ENCODE measurements at regions not wholly inside any gene's neighbourhood (a gene's known extent, or its start where the extent isn't known, plus 50 kb on each side); places are given as distances from the start of the nearest gene placed in this dataset.

GRCh38 chr3:106029954-106030626 is 161.3 kb upstream of the CBLB start:
- no peak overlapping the region for H3K27ac ChIP-seq
- ATAC-seq, result no peak
- H3K36me3 ChIP-seq (replicated peaks in 1 of 2; ENCODE audit: insufficient read depth in 1 of 2, low read depth in 2 of 2), result no peaks in the 10 kb centered on the region
- peaks cover 3% of the 10 kb centered on the region for H3K4me1 ChIP-seq
- intact Hi-C loops (cut with DNase I), result no loop called here
- WGBS, 2 donors, result 67 to 77% methylated on average over 4 of the region's 4 CpGs
- no peaks in the 10 kb centered on the region for H3K9me3 ChIP-seq
- no peak for TF ChIP-seq CTCF (IDR thresholded peaks at IDR 0.05)
- no peak overlapping the region for H3K4me3 ChIP-seq
- DNase-seq, result no peak
- no peaks in the 10 kb centered on the region for H3K27me3 ChIP-seq

- ATAC-seq, result no peak
Observed at GRCh38 chr3:106030627-106030963, 161.8 kb upstream of the CBLB start.

GRCh38 chr3:106032479-106032878 is 163.7 kb upstream of the CBLB start:
- ATAC-seq, result no peak
- Histone ChIP-seq H3K4me1 (no peaks in the 10 kb centered on the region), H3K27me3 (no peaks in the 10 kb centered on the region), H3K9me3 (no peaks in the 10 kb centered on the region), H3K36me3 (replicated peaks in 1 of 2; ENCODE audit: insufficient read depth in 1 of 2, low read depth in 2 of 2) (no peaks in the 10 kb centered on the region), H3K27ac (no peak overlapping the region), H3K4me3 (no peak overlapping the region)
- intact Hi-C loops (cut with DNase I), result no loop called here
- no peak for TF ChIP-seq CTCF (IDR thresholded peaks at IDR 0.05)
- no peak for TF ChIP-seq POLR2A (IDR thresholded peaks at IDR 0.05)
- WGBS, 2 donors, result 82 to 85% methylated on average over 2 of the region's 2 CpGs
- no peak for DNase-seq

More at GRCh38 chr3:106030627-106030963, 161.8 kb upstream of the CBLB start:
- Histone ChIP-seq H3K27ac (no peak overlapping the region), H3K9me3 (no peaks in the 10 kb centered on the region), H3K4me1 (no peaks in the 10 kb centered on the region), H3K36me3 (replicated peaks in 1 of 2; ENCODE audit: insufficient read depth in 1 of 2, low read depth in 2 of 2) (no peaks in the 10 kb centered on the region), H3K27me3 (no peaks in the 10 kb centered on the region), H3K4me3 (no peak overlapping the region)
- TF ChIP-seq CTCF (IDR thresholded peaks at IDR 0.05) (no peak), POLR2A (IDR thresholded peaks at IDR 0.05) (no peak)
- no peak for DNase-seq
- intact Hi-C loops (cut with DNase I), result no loop called here

- no peak for DNase-seq
- 79 to 89% methylated on average over 2 of the region's 2 CpGs for WGBS, 2 donors
Observed at GRCh38 chr3:106033654-106034053, 164.8 kb upstream of the CBLB start.

More at GRCh38 chr3:106033654-106034053, 164.8 kb upstream of the CBLB start:
- Histone ChIP-seq H3K27me3 (no peaks in the 10 kb centered on the region), H3K4me3 (no peak overlapping the region), H3K4me1 (no peaks in the 10 kb centered on the region), H3K36me3 (replicated peaks in 1 of 2; ENCODE audit: insufficient read depth in 1 of 2, low read depth in 2 of 2) (no peaks in the 10 kb centered on the region), H3K27ac (no peak overlapping the region), H3K9me3 (no peaks in the 10 kb centered on the region)
- no peak for ATAC-seq
- intact Hi-C loops (cut with DNase I), result no loop called here
- TF ChIP-seq CTCF (IDR thresholded peaks at IDR 0.05) (no peak), POLR2A (IDR thresholded peaks at IDR 0.05) (no peak)

All from body of pancreas (tissue), 4 donors.